ENCODE measurements at regions not wholly inside any gene's neighbourhood (a gene's known extent, or its start where the extent isn't known, plus 50 kb on each side); places are given as distances from the start of the nearest gene placed in this dataset.

- no peak for TF ChIP-seq CTCF (IDR thresholded peaks at IDR 0.05; ENCODE audit: insufficient read depth, low read length, poor library complexity, severe bottlenecking)
- no peak for TF ChIP-seq EZH2phosphoT487 (conservative IDR thresholded peaks at IDR 0.05; ENCODE audit: low read length)
These were observed 756.7 kb upstream of the SEMA6D start for GRCh38 chr15:46960581-46960980.

Data from SU-DHL-6 (cell line).